Activated CD4-positive, CD25-positive, alpha-beta regulatory T cell treated with anti-CD3 and anti-CD28 coated beads, Interleukin-2, amount 50 U/mL, for 24 hours (primary cell): ENCODE measurements at regions not wholly inside any gene's neighbourhood (a gene's known extent, or its start where the extent isn't known, plus 50 kb on each side); places are given as distances from the start of the nearest gene placed in this dataset.

Source experiments
- ATAC-seq, 2 donors: fragments of 150-1000 bp; cut with Tn5 transposase; one replicate each; pipeline ENCODE4 v1.10.0; 2021; ENCODE audit warnings: mild to moderate bottlenecking in 1 of 2, moderate library complexity in 1 of 2

GRCh38 chr7:33729726-33730125 lies 175.6 kb upstream of the BMPER start:
- no peak for ATAC-seq

GRCh38 chr7:33730958-33731357 lies 174.4 kb upstream of the BMPER start:
- no peak for ATAC-seq

GRCh38 chr7:33731912-33732311 lies 173.4 kb upstream of the BMPER start:
- no peak for ATAC-seq

- no peak for ATAC-seq
Measured at GRCh38 chr7:33732462-33732861, 172.9 kb upstream of the BMPER start.

- ATAC-seq, result no peak
Measured at GRCh38 chr7:33733870-33734650, 171.3 kb upstream of the BMPER start.

- no peak for ATAC-seq
Measured at GRCh38 chr7:33735403-33735802, 169.9 kb upstream of the BMPER start.

GRCh38 chr7:33736521-33737221 lies 168.7 kb upstream of the BMPER start:
- ATAC-seq, result no peak

GRCh38 chr7:33738260-33738935 lies 166.9 kb upstream of the BMPER start:
- no peak for ATAC-seq

- ATAC-seq, result no peak
Measured at GRCh38 chr7:33739286-33739685, 166.1 kb upstream of the BMPER start.

- ATAC-seq, result no peak
Measured at GRCh38 chr7:33742521-33742920, 162.8 kb upstream of the BMPER start.

GRCh38 chr7:33742999-33743587 lies 162.2 kb upstream of the BMPER start:
- ATAC-seq, result no peak

GRCh38 chr7:33743594-33743993 lies 161.7 kb upstream of the BMPER start:
- ATAC-seq, result no peak

- ATAC-seq, result no peak
Measured at GRCh38 chr7:33744293-33745075, 160.9 kb upstream of the BMPER start.

- no peak for ATAC-seq
Measured at GRCh38 chr7:33745934-33746333, 159.4 kb upstream of the BMPER start.

GRCh38 chr7:33748793-33749192 lies 156.5 kb upstream of the BMPER start:
- no peak for ATAC-seq

GRCh38 chr7:33750177-33750576 lies 155.2 kb upstream of the BMPER start:
- ATAC-seq, result no peak

GRCh38 chr7:33751443-33751842 lies 153.9 kb upstream of the BMPER start:
- no peak for ATAC-seq

- ATAC-seq, result no peak
Measured at GRCh38 chr7:33753881-33754525, 151.3 kb upstream of the BMPER start.

GRCh38 chr7:33754933-33755928 lies 150.1 kb upstream of the BMPER start:
- ATAC-seq, result no peak

- no peak for ATAC-seq
Measured at GRCh38 chr7:33757050-33757449, 148.3 kb upstream of the BMPER start.
